ENCODE measurements at regions not wholly inside any gene's neighbourhood (a gene's known extent, or its start where the extent isn't known, plus 50 kb on each side); places are given as distances from the start of the nearest gene placed in this dataset.

DNA sequence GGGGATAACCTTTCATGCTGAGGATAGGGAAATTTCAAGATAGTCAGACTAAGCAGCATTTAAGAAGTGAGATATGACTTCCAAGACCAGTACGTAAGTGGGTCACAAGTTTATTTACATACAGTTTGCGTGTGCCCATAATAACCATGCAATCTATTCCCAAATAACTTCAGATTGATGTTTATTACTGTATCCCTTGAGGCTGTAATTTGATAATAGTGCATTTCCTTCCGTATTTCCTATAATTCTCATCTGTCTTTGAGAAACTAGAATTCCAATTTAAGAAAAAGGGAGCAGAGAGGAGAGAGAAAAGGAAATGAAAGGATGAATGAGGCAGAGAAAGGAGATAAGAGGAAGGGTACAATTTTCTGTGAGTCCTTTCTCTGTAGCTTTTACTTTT is 1073.1 kb downstream of the EPHA3 start:
- TF ChIP-seq, protein P1, sequence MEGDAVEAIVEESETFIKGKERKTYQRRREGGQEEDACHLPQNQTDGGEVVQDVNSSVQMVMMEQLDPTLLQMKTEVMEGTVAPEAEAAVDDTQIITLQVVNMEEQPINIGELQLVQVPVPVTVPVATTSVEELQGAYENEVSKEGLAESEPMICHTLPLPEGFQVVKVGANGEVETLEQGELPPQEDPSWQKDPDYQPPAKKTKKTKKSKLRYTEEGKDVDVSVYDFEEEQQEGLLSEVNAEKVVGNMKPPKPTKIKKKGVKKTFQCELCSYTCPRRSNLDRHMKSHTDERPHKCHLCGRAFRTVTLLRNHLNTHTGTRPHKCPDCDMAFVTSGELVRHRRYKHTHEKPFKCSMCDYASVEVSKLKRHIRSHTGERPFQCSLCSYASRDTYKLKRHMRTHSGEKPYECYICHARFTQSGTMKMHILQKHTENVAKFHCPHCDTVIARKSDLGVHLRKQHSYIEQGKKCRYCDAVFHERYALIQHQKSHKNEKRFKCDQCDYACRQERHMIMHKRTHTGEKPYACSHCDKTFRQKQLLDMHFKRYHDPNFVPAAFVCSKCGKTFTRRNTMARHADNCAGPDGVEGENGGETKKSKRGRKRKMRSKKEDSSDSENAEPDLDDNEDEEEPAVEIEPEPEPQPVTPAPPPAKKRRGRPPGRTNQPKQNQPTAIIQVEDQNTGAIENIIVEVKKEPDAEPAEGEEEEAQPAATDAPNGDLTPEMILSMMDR (IDR thresholded peaks at IDR 0.05): no peak
- TF ChIP-seq POLR2A (IDR thresholded peaks at IDR 0.05): no peak
